ENCODE measurements at regions not wholly inside any gene's neighbourhood (a gene's known extent, or its start where the extent isn't known, plus 50 kb on each side); places are given as distances from the start of the nearest gene placed in this dataset.

DNA sequence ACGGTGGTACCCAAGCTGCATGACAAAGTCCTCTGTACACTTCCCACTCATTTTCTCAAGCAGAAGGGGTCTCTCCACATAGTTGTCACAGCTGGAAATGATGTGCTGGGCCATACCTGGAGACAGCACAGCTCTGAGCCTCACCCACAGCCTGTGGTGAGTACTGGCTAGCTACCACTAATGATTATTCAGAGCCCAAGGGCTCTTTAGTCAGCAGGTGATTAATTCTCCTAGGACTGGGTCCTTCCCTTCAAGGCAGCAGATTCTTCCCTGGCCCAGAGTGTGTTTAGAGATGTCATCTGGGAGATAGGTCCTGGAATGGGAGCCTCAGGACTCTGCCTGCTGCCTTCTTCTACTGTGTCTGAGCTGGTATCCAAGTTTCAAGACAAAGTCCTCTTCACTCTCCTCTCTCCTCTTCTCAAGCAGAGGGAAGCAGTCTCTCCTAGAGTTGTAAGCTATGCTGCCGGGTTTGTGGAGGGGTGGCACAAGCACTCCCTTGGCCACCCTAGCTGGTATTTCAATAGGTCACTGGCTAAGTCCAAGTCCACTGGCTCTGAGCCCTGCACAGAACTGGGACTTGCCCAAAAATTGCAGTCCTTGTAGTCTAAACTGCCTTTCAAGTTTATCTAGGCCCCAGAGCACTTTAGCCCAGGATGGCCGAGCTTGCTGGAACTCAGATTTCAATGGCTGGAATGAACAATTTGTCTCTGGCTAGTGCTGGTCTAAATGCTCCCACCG, 49.8 kb upstream of the VGLL2 start:
- intact Hi-C loops (cut with DNase I; ENCODE audit: low total_unique reads), result no loop called here
- DNase-seq (ENCODE audit: low spot score in 2 of 2), result no peak
- no peak overlapping the region for H3K4me3 ChIP-seq (ENCODE audit: low read depth, poor library complexity, severe bottlenecking)
- 80 to 86% methylated on average over 4 of the region's 4 CpGs for WGBS, 2 donors
- TF ChIP-seq, protein P1, sequence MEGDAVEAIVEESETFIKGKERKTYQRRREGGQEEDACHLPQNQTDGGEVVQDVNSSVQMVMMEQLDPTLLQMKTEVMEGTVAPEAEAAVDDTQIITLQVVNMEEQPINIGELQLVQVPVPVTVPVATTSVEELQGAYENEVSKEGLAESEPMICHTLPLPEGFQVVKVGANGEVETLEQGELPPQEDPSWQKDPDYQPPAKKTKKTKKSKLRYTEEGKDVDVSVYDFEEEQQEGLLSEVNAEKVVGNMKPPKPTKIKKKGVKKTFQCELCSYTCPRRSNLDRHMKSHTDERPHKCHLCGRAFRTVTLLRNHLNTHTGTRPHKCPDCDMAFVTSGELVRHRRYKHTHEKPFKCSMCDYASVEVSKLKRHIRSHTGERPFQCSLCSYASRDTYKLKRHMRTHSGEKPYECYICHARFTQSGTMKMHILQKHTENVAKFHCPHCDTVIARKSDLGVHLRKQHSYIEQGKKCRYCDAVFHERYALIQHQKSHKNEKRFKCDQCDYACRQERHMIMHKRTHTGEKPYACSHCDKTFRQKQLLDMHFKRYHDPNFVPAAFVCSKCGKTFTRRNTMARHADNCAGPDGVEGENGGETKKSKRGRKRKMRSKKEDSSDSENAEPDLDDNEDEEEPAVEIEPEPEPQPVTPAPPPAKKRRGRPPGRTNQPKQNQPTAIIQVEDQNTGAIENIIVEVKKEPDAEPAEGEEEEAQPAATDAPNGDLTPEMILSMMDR (IDR thresholded peaks at IDR 0.05), result no peak
- TF ChIP-seq POLR2A (IDR thresholded peaks at IDR 0.05), result no peak

Data from lower leg skin (tissue), 4 donors.